ENCODE measurements at regions not wholly inside any gene's neighbourhood (a gene's known extent, or its start where the extent isn't known, plus 50 kb on each side); places are given as distances from the start of the nearest gene placed in this dataset.
A peak's percentile ranks its signal among the peaks of the same experiment; 100 is the strongest.

GRCh38 chr2:2694746-2695145, 363.7 kb upstream of the MYT1L start:
- no peak for DNase-seq (ENCODE audit: low spot score)

- DNase-seq (ENCODE audit: low spot score), result no peak
Measured at GRCh38 chr2:2692599-2693389, 361.7 kb upstream of the MYT1L start.

GRCh38 chr2:2691419-2691818, 360.3 kb upstream of the MYT1L start:
- no peak for DNase-seq (ENCODE audit: low spot score)

GRCh38 chr2:2690985-2691384, 359.9 kb upstream of the MYT1L start:
- DNase-seq (ENCODE audit: low spot score), result no peak

GRCh38 chr2:2689306-2689705, 358.2 kb upstream of the MYT1L start:
- DNase-seq (ENCODE audit: low spot score), result no peak

GRCh38 chr2:2688254-2688653, 357.2 kb upstream of the MYT1L start:
- no peak for DNase-seq (ENCODE audit: low spot score)

GRCh38 chr2:2687745-2688144, 356.7 kb upstream of the MYT1L start:
- no peak for DNase-seq (ENCODE audit: low spot score)

GRCh38 chr2:2686222-2686621, 355.1 kb upstream of the MYT1L start:
- no peak for DNase-seq (ENCODE audit: low spot score)

GRCh38 chr2:2683606-2684224, 352.6 kb upstream of the MYT1L start:
- no peak for DNase-seq (ENCODE audit: low spot score)

- no peak for DNase-seq (ENCODE audit: low spot score)
Measured at GRCh38 chr2:2682700-2683342, 351.7 kb upstream of the MYT1L start.

- no peak for DNase-seq (ENCODE audit: low spot score)
Measured at GRCh38 chr2:2681711-2682251, 350.7 kb upstream of the MYT1L start.

- no peak for DNase-seq (ENCODE audit: low spot score)
Measured at GRCh38 chr2:2681085-2681484, 350.0 kb upstream of the MYT1L start.

GRCh38 chr2:2674831-2675230, 343.8 kb upstream of the MYT1L start:
- no peak for DNase-seq (ENCODE audit: low spot score)

- no peak for DNase-seq (ENCODE audit: low spot score)
Measured at GRCh38 chr2:2673406-2673805, 342.3 kb upstream of the MYT1L start.

GRCh38 chr2:2672249-2672648, 341.2 kb upstream of the MYT1L start:
- DNase-seq (ENCODE audit: low spot score), result no peak

GRCh38 chr2:2671826-2672225, 340.8 kb upstream of the MYT1L start:
- no peak for DNase-seq (ENCODE audit: low spot score)

- DNase-seq (ENCODE audit: low spot score), result no peak
Measured at GRCh38 chr2:2669316-2669715, 338.2 kb upstream of the MYT1L start.

GRCh38 chr2:2668681-2669265, 337.7 kb upstream of the MYT1L start:
- no peak for DNase-seq (ENCODE audit: low spot score)

- no peak for DNase-seq (ENCODE audit: low spot score)
Measured at GRCh38 chr2:2667690-2668089, 336.6 kb upstream of the MYT1L start.

- no peak for DNase-seq (ENCODE audit: low spot score)
Measured at GRCh38 chr2:2665834-2666133, 334.7 kb upstream of the MYT1L start.

GRCh38 chr2:2664989-2665833, 334.1 kb upstream of the MYT1L start:
- peak; percentile 67 for DNase-seq (ENCODE audit: low spot score)

All from RKO (cell line).